ENCODE measurements at regions not wholly inside any gene's neighbourhood (a gene's known extent, or its start where the extent isn't known, plus 50 kb on each side); places are given as distances from the start of the nearest gene placed in this dataset.

- H3K9ac ChIP-seq (replicated peaks; ENCODE audit: extremely low read depth, insufficient read depth, low read length), result no peak overlapping the region
- ChIA-PET POLR2A (no interaction called here), CTCF (no interaction called here)
- dilution Hi-C loops (cut with MboI; ENCODE audit: extremely low pct_ligation_motif_present, low sequenced_read_pairs), result no loop called here
- no peak overlapping the region for H3K4me2 ChIP-seq (ENCODE audit: insufficient read depth, low read length)
- H4K20me1 ChIP-seq (replicated peaks; ENCODE audit: control insufficient read depth, extremely low read depth, insufficient read depth, low read length), result no peaks in the 10 kb centered on the region
- no peak overlapping the region for H3K4me3 ChIP-seq (replicated peaks in 1 of 3; ENCODE audit: insufficient read depth in 1 of 3, low read depth in 1 of 3, low read length in 3 of 3)
- BruUV-seq (replicated peaks), result no TSS peak
- no peaks in the 10 kb centered on the region for H3K9me3 ChIP-seq (replicated peaks; ENCODE audit: control insufficient read depth, insufficient read depth, low read length)
- FAIRE-seq (no peak), DNase-seq (ENCODE audit: low read depth, low spot score) (no peak)
- H3K27me3 ChIP-seq (ENCODE audit: control insufficient read depth in 2 of 2, insufficient read depth in 2 of 2, low read length in 2 of 2), result no peaks in the 10 kb centered on the region
- TF ChIP-seq MAX (IDR thresholded peaks at IDR 0.05; ENCODE audit: insufficient read depth, insufficient read length), result no peak
- TF ChIP-seq MYC (IDR thresholded peaks at IDR 0.05; ENCODE audit: low read depth, low read length), result no peak
- no peak for TF ChIP-seq POLR2A (IDR thresholded peaks at IDR 0.05; ENCODE audit: low read depth, low read length)
- no peak for TF ChIP-seq GATA2 (IDR thresholded peaks at IDR 0.05; ENCODE audit: insufficient read depth, insufficient read length, low read depth, low read length)
- TF ChIP-seq FOS (IDR thresholded peaks at IDR 0.05; ENCODE audit: borderline replicate concordance, insufficient read depth, low read length), result no peak
- no peak for TF ChIP-seq POLR2AphosphoS5 (IDR thresholded peaks at IDR 0.05; ENCODE audit: insufficient read depth, low read depth, low read length)
- TF ChIP-seq EZH2 (IDR thresholded peaks at IDR 0.05; ENCODE audit: borderline replicate concordance, low read depth, low read length, severe bottlenecking), result no peak
- no peak for TF ChIP-seq CTCF (IDR thresholded peaks at IDR 0.05; ENCODE audit: extremely low read depth in 1 of 2, insufficient read depth in 1 of 2, low read depth in 1 of 2, low read length in 2 of 2)
- TF ChIP-seq JUN (IDR thresholded peaks at IDR 0.05; ENCODE audit: borderline replicate concordance, insufficient read depth, insufficient read length, low read depth), result no peak
- H3K27ac ChIP-seq (ENCODE audit: insufficient read depth, low read depth, low read length), result no peak overlapping the region
- H3K36me3 ChIP-seq (ENCODE audit: control insufficient read depth in 2 of 2, extremely low read depth in 1 of 2, insufficient read depth in 2 of 2, low read length in 2 of 2), result no peaks in the 10 kb centered on the region
- no peaks in the 10 kb centered on the region for H3K9me1 ChIP-seq (replicated peaks; ENCODE audit: control insufficient read depth, extremely low read depth, insufficient read depth, low read length)
- H3K79me2 ChIP-seq (ENCODE audit: control insufficient read depth, insufficient read depth, low read length), result no peaks in the 10 kb centered on the region
- intact Hi-C loops (cut with micrococcal nuclease), result no loop called here
- no peak overlapping the region for H2AFZ ChIP-seq (ENCODE audit: low read depth, low read length)
- H3K4me1 ChIP-seq (ENCODE audit: control insufficient read depth, extremely low read depth, insufficient read depth, low read length), result no peaks in the 10 kb centered on the region
Observed at GRCh38 chr12:102571889-102572288, 91.5 kb upstream of the IGF1 start.

Data from endothelial cell of umbilical vein (primary cell).